GM12878 (cell line): ENCODE measurements at regions not wholly inside any gene's neighbourhood (a gene's known extent, or its start where the extent isn't known, plus 50 kb on each side); places are given as distances from the start of the nearest gene placed in this dataset.

Experiments used
- ATAC-seq: fragments of 200-7000 bp; cut with Tn5 transposase; 3 replicates; pipeline ENCODE4 v1.9.1; 2020; ENCODE audit warnings: mild to moderate bottlenecking, moderate library complexity
- BruUV-seq: library from RNA; stranded (reverse); fragments of 400-500 nt; replicated peaks from 2 replicates; lab custom pipeline; 2021; lab: Mats Ljungman, UMichigan
- CTCF ChIA-PET: fragments of 300-600 bp; sonication (Branson Sonifier 250); formaldehyde crosslinking; extraction: SDS; loops from one replicate; lab custom pipeline; 2021; ENCODE audit warnings: inconsistent platforms; lab: Yijun Ruan, JAX
- POLR2A ChIA-PET: fragments of 350-600 bp; formaldehyde crosslinking; extraction: SDS; loops from one replicate; lab custom pipeline; 2021; ENCODE audit warnings: inconsistent platforms; lab: Charles Lee
- RAD21 ChIA-PET: fragments of 300-600 bp; sonication (Branson Sonifier 250); formaldehyde crosslinking; loops from one replicate; lab custom pipeline; 2023; ENCODE audit warnings: antibody characterized with exemption; ENCODE audit not compliant: unreplicated experiment; lab: Charles Lee
- SMC1A ChIA-PET: fragments of 300-600 bp; sonication (Branson Sonifier 250); formaldehyde crosslinking; loops from one replicate; lab custom pipeline; 2023; ENCODE audit not compliant: unreplicated experiment, uncharacterized antibody; lab: Charles Lee
- DNase-seq: peaks from one replicate; pipeline ENCODE4 v3.0.0-alpha.2; 2011; ENCODE audit warnings: low read depth, low spot score
- FAIRE-seq: peaks from 3 replicates; lab custom pipeline; 2011; peaks lifted over from hg19 to GRCh38; lab: Jason Lieb, UNC
- H2AFZ ChIP-seq: 2 replicates; pipeline ENCODE4 v1.6.0; 2011; ENCODE audit warnings: low read depth, low read length, control low read depth; ENCODE audit not compliant: control insufficient read depth
- H3K27ac ChIP-seq: 2 replicates; pipeline ENCODE4 v1.5.1; 2011; ENCODE audit warnings: control low read depth; ENCODE audit not compliant: control insufficient read depth, insufficient read depth
- H3K27me3 ChIP-seq, 2 experiments: replicated peaks in 1 of 2; 2 replicates each; pipeline versions ENCODE4 v1.6.0 to v1.6.1; 2011; ENCODE audit warnings: low read length in 1 of 2; ENCODE audit not compliant: control insufficient read depth in 2 of 2, insufficient read depth in 2 of 2
- H3K36me3 ChIP-seq, 2 experiments: 2 replicates each; pipeline ENCODE4 v1.5.1; 2011; ENCODE audit warnings: low read length in 1 of 2; ENCODE audit not compliant: control insufficient read depth in 2 of 2, insufficient read depth in 2 of 2
- H3K4me1 ChIP-seq: 2 replicates; pipeline ENCODE4 v1.6.1; 2011; ENCODE audit warnings: mild to moderate bottlenecking, low read length, moderate library complexity, mixed read lengths; ENCODE audit not compliant: control insufficient read depth, insufficient read depth
- H3K4me2 ChIP-seq: 2 replicates; pipeline ENCODE4 v1.6.0; 2011; ENCODE audit warnings: control low read depth; ENCODE audit not compliant: control insufficient read depth, insufficient read depth
- H3K4me3 ChIP-seq: fragments of 200-600 bp; sonication (generic); 2 replicates; pipeline ENCODE4 v1.5.1; 2016
- H3K79me2 ChIP-seq: 2 replicates; pipeline ENCODE4 v1.6.0; 2011; ENCODE audit warnings: low read length; ENCODE audit not compliant: control insufficient read depth, insufficient read depth
- H3K9ac ChIP-seq: 2 replicates; pipeline ENCODE4 v1.8.0; 2011; ENCODE audit warnings: low read length, control low read depth, mixed read lengths; ENCODE audit not compliant: control insufficient read depth, insufficient read depth
- H3K9me3 ChIP-seq: replicated peaks from 3 replicates; pipeline ENCODE4 v1.5.1; 2011; ENCODE audit warnings: mild to moderate bottlenecking, low read length; ENCODE audit not compliant: control insufficient read depth, insufficient read depth
- H4K20me1 ChIP-seq: 2 replicates; pipeline ENCODE4 v1.6.0; 2011; ENCODE audit not compliant: control insufficient read depth, insufficient read depth
- EGR1 ChIP-seq, 2 experiments: IDR thresholded peaks; 1 replicate in 1 of 2; 2 replicates in 1 of 2; pipeline ENCODE4 v1.6.1; 2011 to 2012; ENCODE audit warnings: low read depth in 2 of 2, low read length in 2 of 2, borderline replicate concordance in 1 of 2, mild to moderate bottlenecking in 1 of 2, moderate library complexity in 1 of 2
- HSF1 ChIP-seq: fragments of 150-350 bp; IDR thresholded peaks from 2 replicates; pipeline ENCODE4 v1.6.1; 2014; ENCODE audit warnings: mild to moderate bottlenecking, low read depth, low read length
- IKZF2 ChIP-seq, 2 experiments: fragments of 450-650 bp; IDR thresholded peaks; 2 replicates each; pipeline ENCODE4 v1.6.1; 2017; ENCODE audit warnings: mild to moderate bottlenecking in 2 of 2, moderate library complexity in 2 of 2
- KDM1A ChIP-seq: fragments of 200-600 bp; sonication (generic); IDR thresholded peaks from 2 replicates; pipeline ENCODE4 v1.6.1; 2016; ENCODE audit warnings: borderline replicate concordance
- MTA2 ChIP-seq: fragments of 450-650 bp; IDR thresholded peaks from 2 replicates; pipeline ENCODE4 v1.6.1; 2016; ENCODE audit warnings: low read depth, mild to moderate bottlenecking, moderate library complexity
- NR2C2 ChIP-seq: IDR thresholded peaks from 2 replicates; pipeline ENCODE4 v1.6.1; 2011; ENCODE audit warnings: borderline replicate concordance, low read depth; ENCODE audit not compliant: control insufficient read depth, insufficient read length
- NR2F1 ChIP-seq: fragments of 450-650 bp; conservative IDR thresholded peaks from 2 replicates; pipeline ENCODE4 v1.6.1; 2017; ENCODE audit warnings: mild to moderate bottlenecking
- RCOR1 ChIP-seq: conservative IDR thresholded peaks from 2 replicates; pipeline ENCODE4 v1.6.1; 2012; ENCODE audit warnings: low read depth, low read length, improper control_type of control experiment
- SMAD1 ChIP-seq: fragments of 450-650 bp; IDR thresholded peaks from 2 replicates; pipeline ENCODE4 v1.6.1; 2018; ENCODE audit warnings: mild to moderate bottlenecking, low read depth; ENCODE audit not compliant: partially characterized antibody
- TCF3 ChIP-seq: IDR thresholded peaks from 2 replicates; pipeline ENCODE4 v1.6.1; 2012; ENCODE audit warnings: low read depth, mild to moderate bottlenecking, low read length, borderline replicate concordance; ENCODE audit not compliant: insufficient read depth
- YBX1 ChIP-seq: fragments of 450-650 bp; IDR thresholded peaks from 2 replicates; pipeline ENCODE4 v1.6.1; 2016; ENCODE audit warnings: antibody characterized with exemption
- ZBTB11 ChIP-seq: fragments of 450-650 bp; formaldehyde crosslinking; IDR thresholded peaks from 2 replicates; pipeline ENCODE4 v1.5.0; 2022; ENCODE audit warnings: mild to moderate bottlenecking, missing genetic modification characterization
- ZNF217 ChIP-seq: fragments of 450-650 bp; IDR thresholded peaks from 2 replicates; pipeline ENCODE4 v1.6.1; 2017; ENCODE audit warnings: antibody characterized with exemption, mild to moderate bottlenecking
- WGBS: methylation state at CpG from one replicate; pipeline ENCODE4 v1.1.6; 2016; ENCODE audit warnings: low lambda C conversion rate; ENCODE audit not compliant: insufficient replicate concordance, insufficient coverage; ENCODE audit errors: missing lambda C conversion rate; 5-methylcytosine and 5-hydroxymethylcytosine counted together
- in situ Hi-C: fragments of 300-500 bp; cut with MboI; formaldehyde crosslinking; loops from 9 replicates; pipeline ENCODE4 v1.14.3; 2018; ENCODE audit warnings: mixed read lengths
- intact Hi-C: fragments of 100-400 bp; cut with micrococcal nuclease; formaldehyde crosslinking; loops from one replicate; pipeline ENCODE4 v1.14.2; 2022; ENCODE audit not compliant: unreplicated experiment

DNA sequence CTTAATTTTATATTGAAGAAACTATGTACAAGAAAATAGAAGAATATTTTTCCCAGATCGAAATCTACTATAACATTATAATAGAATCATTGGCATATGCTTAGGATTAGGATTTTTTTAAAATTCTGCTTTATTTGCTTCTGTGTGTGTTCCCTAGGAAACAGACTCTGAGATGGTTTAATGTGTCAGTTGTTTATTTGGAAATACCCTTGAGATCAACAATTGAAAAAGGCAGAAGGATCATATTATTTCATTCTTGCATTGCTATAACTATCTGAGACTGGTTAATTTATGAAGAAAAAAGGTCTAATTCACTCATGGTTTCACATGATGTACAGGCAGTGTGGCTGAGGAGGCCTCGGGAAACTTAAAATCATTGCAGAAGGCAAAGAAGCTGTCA, 622.6 kb downstream of the PRR16 start:
- Histone ChIP-seq H3K4me2 (no peak overlapping the region), H3K4me1 (no peaks in the 10 kb centered on the region), H2AFZ (no peak overlapping the region), H3K27me3 (no peaks in the 10 kb centered on the region)
- RAD21 ChIA-PET: no interaction called here
- ATAC-seq: no peak
- SMC1A ChIA-PET: no interaction called here
- 26% methylated on average over 2 of the region's 2 CpGs for WGBS
- TF ChIP-seq YBX1: no peak
- TF ChIP-seq IKZF2 (IDR thresholded peaks at IDR 0.05): no peak
- TF ChIP-seq ZBTB11 (CRISPR knock-in tag): no peak
- TF ChIP-seq KDM1A: no peak
- no peak for TF ChIP-seq ZNF217
- no peak for TF ChIP-seq NR2C2
- TF ChIP-seq TCF3: no peak
- TF ChIP-seq RCOR1: no peak
- no peak for TF ChIP-seq NR2F1
- no peak for TF ChIP-seq MTA2
- no peak for TF ChIP-seq HSF1
- TF ChIP-seq EGR1 (IDR thresholded peaks at IDR 0.05; ENCODE audit: borderline replicate concordance in 1 of 2, low read depth in 2 of 2, low read length in 2 of 2): no peak
- TF ChIP-seq SMAD1: no peak
- TF ChIP-seq, all 136 proteins: peak for 0
- CTCF ChIA-PET: no interaction called here
- Histone ChIP-seq H3K79me2 (no peaks in the 10 kb centered on the region), H3K36me3 (no peaks in the 10 kb centered on the region), H3K4me3 (no peak overlapping the region), H3K9me3 (no peaks in the 10 kb centered on the region), H4K20me1 (no peaks in the 10 kb centered on the region), H3K9ac (no peak overlapping the region), H3K27ac (no peak overlapping the region)
- POLR2A ChIA-PET: no interaction called here
- DNase-seq (no peak), FAIRE-seq (no peak)
- BruUV-seq: no TSS peak
- intact Hi-C loops: no loop called here
- in situ Hi-C loops: no loop called here
